MCF 10A (cell line): ENCODE measurements at regions not wholly inside any gene's neighbourhood (a gene's known extent, or its start where the extent isn't known, plus 50 kb on each side); places are given as distances from the start of the nearest gene placed in this dataset.

Experiments used
- BruUV-seq: library from RNA; stranded (reverse); fragments of 400-500 nt; replicated peaks from 2 replicates; lab custom pipeline; 2021; lab: Mats Ljungman, UMichigan
- CTCF ChIA-PET: fragments of 300-600 bp; sonication (Branson Sonifier 250); formaldehyde crosslinking; extraction: SDS; loops from one replicate; lab custom pipeline; 2021; ENCODE audit warnings: antibody characterized with exemption, inconsistent platforms; lab: Yijun Ruan, JAX
- POLR2A ChIA-PET: fragments of 300-600, 350-650 bp; sonication (Branson Sonifier 250); formaldehyde crosslinking; extraction: SDS; loops from one replicate; lab custom pipeline; 2020; ENCODE audit warnings: antibody characterized with exemption, inconsistent platforms; lab: Yijun Ruan, JAX
- DNase-seq: peaks from one replicate; pipeline ENCODE4 v3.0.0-alpha.2; 2018; ENCODE audit not compliant: unreplicated experiment
- H3K27ac Mint-ChIP-seq: one replicate; pipeline ENCODE4 v1.8.0; 2022; ENCODE audit warnings: mild to moderate bottlenecking, low read depth, mixed read lengths; ENCODE audit not compliant: unreplicated experiment
- H3K27me3 Mint-ChIP-seq: one replicate; pipeline ENCODE4 v1.8.0; 2022; ENCODE audit warnings: mixed read lengths; ENCODE audit not compliant: insufficient read depth, unreplicated experiment
- H3K36me3 Mint-ChIP-seq: one replicate; pipeline ENCODE4 v1.8.0; 2022; ENCODE audit warnings: mild to moderate bottlenecking, moderate library complexity, mixed read lengths; ENCODE audit not compliant: insufficient read depth, unreplicated experiment
- H3K4me1 Mint-ChIP-seq: one replicate; pipeline ENCODE4 v1.8.0; 2022; ENCODE audit warnings: mixed read lengths; ENCODE audit not compliant: insufficient read depth, unreplicated experiment
- H3K4me3 Mint-ChIP-seq: one replicate; pipeline ENCODE4 v1.8.0; 2022; ENCODE audit warnings: mild to moderate bottlenecking, moderate library complexity, mixed read lengths; ENCODE audit not compliant: unreplicated experiment
- H3K9me3 Mint-ChIP-seq: one replicate; pipeline ENCODE4 v1.8.0; 2022; ENCODE audit warnings: mixed read lengths; ENCODE audit not compliant: unreplicated experiment
- intact Hi-C: fragments of 100-400 bp; cut with micrococcal nuclease; formaldehyde crosslinking; loops from 2 replicates; pipeline ENCODE4 v1.14.1; 2022
- TF ChIP-seq, protein P1 (sequence below): fragments of 200-600 bp; IDR thresholded peaks from one replicate; pipeline ENCODE4 v1.8.0; 2022; ENCODE audit warnings: antibody characterized with exemption, mild to moderate bottlenecking; ENCODE audit not compliant: unreplicated experiment

DNA sequence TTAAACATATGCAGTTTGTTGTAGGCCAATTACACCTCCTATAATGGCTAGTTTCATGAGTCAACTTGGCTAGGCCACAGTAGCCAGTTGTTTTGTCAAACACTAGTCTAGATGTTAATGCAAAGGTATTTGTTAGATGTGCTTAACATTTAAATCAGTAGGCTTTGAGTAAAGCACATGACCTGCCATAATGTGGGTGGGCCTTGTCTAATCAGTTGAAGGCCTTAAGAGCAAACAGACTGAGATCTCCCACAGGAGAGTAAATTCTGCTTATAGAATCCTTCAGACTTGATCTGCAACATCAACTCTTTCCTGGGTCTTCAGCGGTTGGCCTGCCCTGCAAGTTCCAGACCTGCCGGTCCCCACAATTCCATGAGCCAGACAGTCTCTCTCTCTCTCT, 1345.9 kb downstream of the BRD1 start:
- H3K4me1 Mint-ChIP-seq: no peaks in the 10 kb centered on the region
- ChIA-PET CTCF (no interaction called here), POLR2A (no interaction called here)
- no peaks in the 10 kb centered on the region for H3K36me3 Mint-ChIP-seq
- intact Hi-C loops: no loop called here
- H3K27me3 Mint-ChIP-seq: no peaks in the 10 kb centered on the region
- H3K9me3 Mint-ChIP-seq: peaks cover 11% of the 10 kb centered on the region
- H3K4me3 Mint-ChIP-seq: no peak overlapping the region
- H3K27ac Mint-ChIP-seq: no peak overlapping the region
- no TSS peak for BruUV-seq
- TF ChIP-seq, protein P1, sequence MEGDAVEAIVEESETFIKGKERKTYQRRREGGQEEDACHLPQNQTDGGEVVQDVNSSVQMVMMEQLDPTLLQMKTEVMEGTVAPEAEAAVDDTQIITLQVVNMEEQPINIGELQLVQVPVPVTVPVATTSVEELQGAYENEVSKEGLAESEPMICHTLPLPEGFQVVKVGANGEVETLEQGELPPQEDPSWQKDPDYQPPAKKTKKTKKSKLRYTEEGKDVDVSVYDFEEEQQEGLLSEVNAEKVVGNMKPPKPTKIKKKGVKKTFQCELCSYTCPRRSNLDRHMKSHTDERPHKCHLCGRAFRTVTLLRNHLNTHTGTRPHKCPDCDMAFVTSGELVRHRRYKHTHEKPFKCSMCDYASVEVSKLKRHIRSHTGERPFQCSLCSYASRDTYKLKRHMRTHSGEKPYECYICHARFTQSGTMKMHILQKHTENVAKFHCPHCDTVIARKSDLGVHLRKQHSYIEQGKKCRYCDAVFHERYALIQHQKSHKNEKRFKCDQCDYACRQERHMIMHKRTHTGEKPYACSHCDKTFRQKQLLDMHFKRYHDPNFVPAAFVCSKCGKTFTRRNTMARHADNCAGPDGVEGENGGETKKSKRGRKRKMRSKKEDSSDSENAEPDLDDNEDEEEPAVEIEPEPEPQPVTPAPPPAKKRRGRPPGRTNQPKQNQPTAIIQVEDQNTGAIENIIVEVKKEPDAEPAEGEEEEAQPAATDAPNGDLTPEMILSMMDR: no peak
- no peak for DNase-seq

DNA sequence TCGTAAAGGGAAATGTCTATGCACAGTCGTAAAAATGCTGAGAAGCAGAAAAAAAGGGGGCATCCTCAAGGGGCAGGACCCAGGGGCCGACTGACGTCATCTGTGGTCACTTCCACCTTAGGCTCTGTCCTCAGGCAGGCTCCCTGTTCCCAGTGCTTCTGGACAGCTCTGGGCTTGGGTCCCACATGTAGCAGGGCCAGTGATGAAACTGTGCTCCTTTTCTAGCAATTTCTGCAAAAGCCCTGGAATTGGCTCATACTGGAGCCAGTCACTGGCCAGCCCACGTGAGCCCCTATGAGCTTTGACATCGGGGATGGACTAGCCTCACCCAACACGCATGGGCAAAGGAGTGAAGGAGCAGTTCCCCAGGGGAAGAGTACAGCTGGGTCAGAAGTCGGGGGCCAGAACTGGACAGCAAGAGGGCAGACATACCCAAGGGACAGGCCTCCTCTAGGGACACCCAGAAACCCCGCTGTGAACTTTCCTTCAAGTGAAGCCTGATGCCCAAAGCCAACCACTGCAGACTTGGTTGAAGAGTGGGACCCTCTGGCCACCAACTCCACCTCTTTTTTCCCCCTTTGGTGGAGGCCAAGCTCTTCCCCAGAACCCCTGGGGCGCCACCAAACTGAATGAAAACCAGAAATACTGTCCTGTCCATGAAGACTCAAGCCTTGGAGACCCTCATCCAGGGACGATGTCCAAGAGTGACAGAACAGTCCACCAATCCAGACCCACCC, 1349.0 kb downstream of the BRD1 start:
- peaks cover 9% of the 10 kb centered on the region for H3K9me3 Mint-ChIP-seq
- no peak overlapping the region for H3K27ac Mint-ChIP-seq
- no peak for DNase-seq
- H3K4me1 Mint-ChIP-seq: no peaks in the 10 kb centered on the region
- no peak overlapping the region for H3K4me3 Mint-ChIP-seq
- intact Hi-C loops: no loop called here
- TF ChIP-seq, protein P1: no peak
- BruUV-seq: no TSS peak
- ChIA-PET POLR2A (interaction anchor here (0.7 kb wide), 1 partner anchor 28 kb away, joined by 3 read pairs; no protein-coding TSS in a partner anchor), CTCF (no interaction called here)
- no peaks in the 10 kb centered on the region for H3K27me3 Mint-ChIP-seq
- H3K36me3 Mint-ChIP-seq: no peaks in the 10 kb centered on the region

DNA sequence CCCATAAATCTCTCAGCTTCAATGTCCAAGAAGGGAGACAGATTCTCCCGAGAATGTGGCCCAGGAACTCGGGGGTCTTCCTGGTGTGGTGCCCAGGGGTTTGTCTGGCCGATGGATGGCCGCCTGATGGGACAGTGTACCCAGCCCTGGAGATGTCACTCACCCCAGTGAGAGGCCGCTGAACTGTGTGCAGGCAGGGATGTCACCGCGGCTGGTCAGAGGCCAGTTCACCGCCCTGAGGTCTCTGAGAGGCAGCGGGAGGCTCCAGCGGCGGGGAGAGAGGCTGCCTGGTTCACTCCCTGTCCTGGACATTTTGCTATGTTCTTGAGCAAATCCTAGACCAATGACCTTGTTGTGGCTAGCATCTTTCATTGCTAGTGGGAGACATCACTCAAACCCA, 1349.5 kb downstream of the BRD1 start:
- intact Hi-C loops: no loop called here
- POLR2A ChIA-PET: no interaction called here
- Mint-ChIP-seq H3K36me3 (no peaks in the 10 kb centered on the region), H3K4me3 (no peak overlapping the region), H3K4me1 (no peaks in the 10 kb centered on the region), H3K27ac (no peak overlapping the region), H3K27me3 (no peaks in the 10 kb centered on the region), H3K9me3 (peaks cover 10% of the 10 kb centered on the region)
- no TSS peak for BruUV-seq
- DNase-seq: no peak
- TF ChIP-seq, protein P1: no peak
- CTCF ChIA-PET: interaction anchor here (0.6 kb wide), 1 partner anchor 1091 kb away, joined by 3 read pairs; no protein-coding TSS in a partner anchor

DNA sequence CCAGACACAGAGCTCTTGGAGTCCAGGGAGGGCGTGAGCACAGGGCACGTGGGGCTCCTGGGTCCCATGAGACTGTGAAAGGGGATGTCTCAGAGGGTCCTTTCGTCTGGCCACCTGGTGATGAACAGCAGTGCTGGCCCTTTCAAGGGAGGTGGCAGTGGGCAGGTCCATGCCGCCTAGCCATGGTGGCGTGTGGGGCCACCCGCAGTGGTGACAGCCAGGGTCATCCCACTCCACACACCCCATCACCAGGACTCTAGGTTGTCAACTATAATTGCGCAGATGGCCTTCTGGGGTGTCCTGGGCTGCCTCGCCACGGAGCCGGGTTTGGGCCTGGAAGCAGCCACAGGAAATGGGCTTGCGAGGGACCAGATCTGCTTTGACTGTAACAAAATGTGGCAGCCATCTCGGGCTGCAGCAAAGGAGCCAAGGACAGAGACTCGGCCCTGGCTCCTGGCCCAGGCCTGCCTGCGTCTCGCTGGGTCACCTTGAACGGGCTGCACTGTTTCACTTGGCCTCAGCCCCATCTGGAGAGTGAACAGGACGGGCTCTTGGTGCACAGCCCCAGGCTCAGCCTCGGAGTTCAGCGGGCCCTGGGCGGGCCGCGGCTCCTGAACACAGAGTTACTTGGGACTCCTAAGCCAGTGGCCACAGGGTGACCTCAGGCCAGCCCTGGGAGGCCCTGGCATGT, 1350.5 kb downstream of the BRD1 start:
- BruUV-seq: no TSS peak
- TF ChIP-seq, protein P1: no peak
- DNase-seq: no peak
- no peaks in the 10 kb centered on the region for H3K4me1 Mint-ChIP-seq
- no peak overlapping the region for H3K4me3 Mint-ChIP-seq
- intact Hi-C loops: no loop called here
- no peak overlapping the region for H3K27ac Mint-ChIP-seq
- CTCF ChIA-PET: interaction anchor here (0.6 to 0.7 kb wide), 2 partner anchors 408 to 1091 kb away, joined by 3 to 4 read pairs; no protein-coding TSS in a partner anchor
- no peaks in the 10 kb centered on the region for H3K36me3 Mint-ChIP-seq
- peaks cover 17% of the 10 kb centered on the region for H3K9me3 Mint-ChIP-seq
- POLR2A ChIA-PET: no interaction called here
- H3K27me3 Mint-ChIP-seq: no peaks in the 10 kb centered on the region
